GM19351 (cell line): ENCODE measurements at regions not wholly inside any gene's neighbourhood (a gene's known extent, or its start where the extent isn't known, plus 50 kb on each side); places are given as distances from the start of the nearest gene placed in this dataset.

Experiments
- ATAC-seq: cut with Tn5 transposase; IDR thresholded peaks from one replicate; pipeline ENCODE4 v1.9.1; 2021; ENCODE audit warnings: mild to moderate bottlenecking, moderate library complexity; ENCODE audit not compliant: unreplicated experiment

DNA sequence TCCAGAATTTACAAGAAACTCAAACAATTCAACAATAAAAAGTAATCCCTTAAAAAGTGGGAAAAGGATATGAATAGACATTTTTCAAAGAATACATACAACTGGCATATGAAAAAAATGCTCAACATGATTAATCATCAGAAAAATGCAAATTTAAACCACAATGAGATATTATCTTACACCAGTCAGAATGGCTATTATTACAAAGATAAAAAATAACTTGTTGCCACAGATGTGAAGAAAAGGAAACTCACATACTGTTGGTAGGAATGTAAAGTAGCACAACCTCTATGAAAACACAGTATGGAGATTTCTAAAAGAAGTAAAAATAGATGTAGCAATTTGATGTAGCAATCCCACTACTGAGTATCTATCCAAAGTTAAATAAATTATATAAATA is 65.1 kb upstream of the DIAPH2 start:
- ATAC-seq, result no peak

DNA sequence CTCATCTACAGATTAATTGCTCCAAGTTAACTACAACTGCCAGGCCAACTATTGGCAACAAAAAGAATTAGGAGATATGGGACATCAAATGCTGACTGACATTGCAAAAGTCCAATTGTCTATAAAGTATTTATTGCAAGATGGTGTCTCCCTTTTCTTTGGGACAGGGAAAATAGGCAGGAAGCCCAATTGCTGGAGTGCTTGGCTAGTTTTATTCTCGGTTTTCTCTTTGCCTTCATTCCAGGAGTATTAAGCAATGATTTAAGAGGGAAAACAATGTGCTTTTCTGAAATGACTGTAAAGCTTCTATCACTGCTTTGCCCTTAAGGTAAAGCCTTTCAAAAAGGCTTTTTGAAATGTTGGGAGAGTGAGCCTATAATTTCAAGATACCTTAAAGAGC is 62.8 kb upstream of the DIAPH2 start:
- no peak for ATAC-seq
